ENCODE measurements at regions not wholly inside any gene's neighbourhood (a gene's known extent, or its start where the extent isn't known, plus 50 kb on each side); places are given as distances from the start of the nearest gene placed in this dataset.

DNA sequence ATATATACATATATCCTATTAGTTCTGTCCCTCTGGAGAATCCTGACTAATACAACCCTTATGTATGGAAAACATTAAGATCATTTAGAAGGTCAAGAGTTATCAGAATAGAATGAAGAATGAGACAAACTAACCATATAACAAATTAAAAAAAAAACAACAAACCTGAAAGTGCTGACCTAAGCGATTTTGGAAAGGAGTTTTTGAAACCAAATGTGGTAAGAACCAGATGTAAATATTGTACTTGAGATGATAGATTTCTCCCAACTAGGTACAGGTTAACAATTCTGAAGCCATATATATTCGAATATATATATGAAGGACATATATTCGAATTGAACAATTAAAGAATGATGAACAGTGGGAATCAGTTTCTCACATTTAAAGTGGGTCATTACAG is 917.8 kb upstream of the SLC39A10 start:
- no peak overlapping the region for H2AFZ ChIP-seq (ENCODE audit: low read depth)
- WGBS (ENCODE audit: low lambda C conversion rate) = under 1% methylated on average over 3 of the region's 3 CpGs
- no peaks in the 10 kb centered on the region for H3K79me2 ChIP-seq (ENCODE audit: insufficient read depth)
- TF ChIP-seq, protein P1, sequence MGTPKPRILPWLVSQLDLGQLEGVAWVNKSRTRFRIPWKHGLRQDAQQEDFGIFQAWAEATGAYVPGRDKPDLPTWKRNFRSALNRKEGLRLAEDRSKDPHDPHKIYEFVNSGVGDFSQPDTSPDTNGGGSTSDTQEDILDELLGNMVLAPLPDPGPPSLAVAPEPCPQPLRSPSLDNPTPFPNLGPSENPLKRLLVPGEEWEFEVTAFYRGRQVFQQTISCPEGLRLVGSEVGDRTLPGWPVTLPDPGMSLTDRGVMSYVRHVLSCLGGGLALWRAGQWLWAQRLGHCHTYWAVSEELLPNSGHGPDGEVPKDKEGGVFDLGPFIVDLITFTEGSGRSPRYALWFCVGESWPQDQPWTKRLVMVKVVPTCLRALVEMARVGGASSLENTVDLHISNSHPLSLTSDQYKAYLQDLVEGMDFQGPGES (IDR thresholded peaks at IDR 0.05; ENCODE audit: low read depth, low read length) = no peak
- TF ChIP-seq, protein P2, sequence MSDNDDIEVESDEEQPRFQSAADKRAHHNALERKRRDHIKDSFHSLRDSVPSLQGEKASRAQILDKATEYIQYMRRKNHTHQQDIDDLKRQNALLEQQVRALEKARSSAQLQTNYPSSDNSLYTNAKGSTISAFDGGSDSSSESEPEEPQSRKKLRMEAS (IDR thresholded peaks at IDR 0.05; ENCODE audit: low read depth) = no peak
- no peak for TF ChIP-seq FOSL2 (IDR thresholded peaks at IDR 0.05; ENCODE audit: borderline replicate concordance, low read depth)
- no peak for TF ChIP-seq MXI1 (IDR thresholded peaks at IDR 0.05; ENCODE audit: low read depth, low read length)
- TF ChIP-seq MEF2A (IDR thresholded peaks at IDR 0.05; ENCODE audit: borderline replicate concordance, low read depth) = no peak
- no peak for TF ChIP-seq YY1 (IDR thresholded peaks at IDR 0.05; ENCODE audit: low read depth)
- no peak for TF ChIP-seq TEAD4 (IDR thresholded peaks at IDR 0.05; ENCODE audit: borderline replicate concordance, insufficient read depth)
- no peak for TF ChIP-seq FOXJ3 (CRISPR knock-in tag; IDR thresholded peaks at IDR 0.05)
- TF ChIP-seq EP300 (IDR thresholded peaks at IDR 0.05; ENCODE audit: borderline replicate concordance in 1 of 2, low read depth in 1 of 2, low read length in 1 of 2) = no peak
- TF ChIP-seq, protein P3, sequence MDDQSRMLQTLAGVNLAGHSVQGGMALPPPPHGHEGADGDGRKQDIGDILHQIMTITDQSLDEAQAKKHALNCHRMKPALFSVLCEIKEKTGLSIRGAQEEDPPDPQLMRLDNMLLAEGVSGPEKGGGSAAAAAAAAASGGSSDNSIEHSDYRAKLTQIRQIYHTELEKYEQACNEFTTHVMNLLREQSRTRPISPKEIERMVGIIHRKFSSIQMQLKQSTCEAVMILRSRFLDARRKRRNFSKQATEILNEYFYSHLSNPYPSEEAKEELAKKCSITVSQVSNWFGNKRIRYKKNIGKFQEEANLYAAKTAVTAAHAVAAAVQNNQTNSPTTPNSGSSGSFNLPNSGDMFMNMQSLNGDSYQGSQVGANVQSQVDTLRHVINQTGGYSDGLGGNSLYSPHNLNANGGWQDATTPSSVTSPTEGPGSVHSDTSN (IDR thresholded peaks at IDR 0.05) = no peak
- no peak for TF ChIP-seq JUND (IDR thresholded peaks at IDR 0.05)
- no peak overlapping the region for H3K27ac ChIP-seq (ENCODE audit: low read depth in 2 of 2, low read length in 1 of 2)
- H3K9me3 ChIP-seq = no peaks in the 10 kb centered on the region
- H3K4me2 ChIP-seq = no peak overlapping the region
- H3K27me3 ChIP-seq (ENCODE audit: insufficient read depth) = no peaks in the 10 kb centered on the region
- no peaks in the 10 kb centered on the region for H3K9me2 ChIP-seq
- no peak overlapping the region for H3K4me3 ChIP-seq (ENCODE audit: low read depth in 2 of 2, low read length in 1 of 2)
- POLR2A ChIA-PET = no interaction called here
- no peaks in the 10 kb centered on the region for H3K36me3 ChIP-seq (replicated peaks in 1 of 2; ENCODE audit: control insufficient read depth in 1 of 2, insufficient read depth in 2 of 2, low read length in 1 of 2)
- H3K9ac ChIP-seq = no peak overlapping the region
- CTCF ChIA-PET = no interaction called here
- DNase-seq = no peak
- no peaks in the 10 kb centered on the region; a peak in 1 of 4 replicates for H3K4me1 ChIP-seq (ENCODE audit: control insufficient read depth in 1 of 2, insufficient read depth in 2 of 2, low read depth in 1 of 2, low read length in 1 of 2)
- H3F3A ChIP-seq (replicated peaks; ENCODE audit: insufficient read depth) = no peaks in the 10 kb centered on the region
- no peaks in the 10 kb centered on the region for H4K20me1 ChIP-seq (ENCODE audit: insufficient read depth)

DNA sequence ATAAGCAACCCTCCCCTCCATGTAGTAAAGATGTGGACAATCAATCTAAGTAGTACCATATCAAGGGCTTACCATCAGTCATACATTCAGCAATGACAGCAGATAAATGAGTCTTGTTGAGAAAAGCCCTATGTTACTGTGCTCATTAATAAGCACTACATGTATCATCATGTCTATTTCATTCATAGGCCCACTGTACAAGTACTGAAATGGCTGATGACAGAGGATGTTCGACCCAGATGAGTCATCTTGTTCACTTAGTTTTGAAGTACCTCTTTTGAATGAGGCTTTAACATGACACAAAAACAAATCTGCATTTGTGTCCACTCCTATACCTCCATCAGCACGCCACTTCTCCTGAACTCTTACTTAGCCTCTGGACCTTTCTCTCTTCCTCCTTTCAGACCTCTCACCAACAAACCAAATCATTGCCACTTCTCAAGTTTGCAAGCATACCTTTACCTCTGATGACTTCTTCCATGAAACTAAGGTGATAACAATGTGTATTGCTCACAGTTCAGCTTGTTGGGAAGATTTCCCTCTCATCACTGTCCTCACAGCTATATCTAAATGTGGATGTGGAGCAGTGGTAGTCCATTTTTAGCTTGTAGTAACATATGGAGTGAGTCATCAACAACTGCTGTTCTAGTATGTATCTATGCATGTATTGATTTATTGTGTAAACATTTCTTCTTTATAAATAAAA is 921.0 kb upstream of the SLC39A10 start:
- DNase-seq = no peak
- no peak overlapping the region for H2AFZ ChIP-seq (ENCODE audit: low read depth)
- no peak overlapping the region for H3K27ac ChIP-seq (ENCODE audit: low read depth in 2 of 2, low read length in 1 of 2)
- ChIA-PET CTCF (no interaction called here), POLR2A (no interaction called here)
- H4K20me1 ChIP-seq (ENCODE audit: insufficient read depth) = no peaks in the 10 kb centered on the region
- no peaks in the 10 kb centered on the region for H3F3A ChIP-seq (replicated peaks; ENCODE audit: insufficient read depth)
- H3K9ac ChIP-seq = no peak overlapping the region
- H3K27me3 ChIP-seq (ENCODE audit: insufficient read depth) = no peaks in the 10 kb centered on the region
- no peaks in the 10 kb centered on the region for H3K9me2 ChIP-seq
- H3K79me2 ChIP-seq (ENCODE audit: insufficient read depth) = no peaks in the 10 kb centered on the region
- no peaks in the 10 kb centered on the region for H3K9me3 ChIP-seq
- no peak overlapping the region for H3K4me2 ChIP-seq
- no peaks in the 10 kb centered on the region for H3K36me3 ChIP-seq (replicated peaks in 1 of 2; ENCODE audit: control insufficient read depth in 1 of 2, insufficient read depth in 2 of 2, low read length in 1 of 2)
- TF ChIP-seq SIN3A (IDR thresholded peaks at IDR 0.05; ENCODE audit: borderline replicate concordance, low read depth, low read length) = no peak
- TF ChIP-seq, protein P4, sequence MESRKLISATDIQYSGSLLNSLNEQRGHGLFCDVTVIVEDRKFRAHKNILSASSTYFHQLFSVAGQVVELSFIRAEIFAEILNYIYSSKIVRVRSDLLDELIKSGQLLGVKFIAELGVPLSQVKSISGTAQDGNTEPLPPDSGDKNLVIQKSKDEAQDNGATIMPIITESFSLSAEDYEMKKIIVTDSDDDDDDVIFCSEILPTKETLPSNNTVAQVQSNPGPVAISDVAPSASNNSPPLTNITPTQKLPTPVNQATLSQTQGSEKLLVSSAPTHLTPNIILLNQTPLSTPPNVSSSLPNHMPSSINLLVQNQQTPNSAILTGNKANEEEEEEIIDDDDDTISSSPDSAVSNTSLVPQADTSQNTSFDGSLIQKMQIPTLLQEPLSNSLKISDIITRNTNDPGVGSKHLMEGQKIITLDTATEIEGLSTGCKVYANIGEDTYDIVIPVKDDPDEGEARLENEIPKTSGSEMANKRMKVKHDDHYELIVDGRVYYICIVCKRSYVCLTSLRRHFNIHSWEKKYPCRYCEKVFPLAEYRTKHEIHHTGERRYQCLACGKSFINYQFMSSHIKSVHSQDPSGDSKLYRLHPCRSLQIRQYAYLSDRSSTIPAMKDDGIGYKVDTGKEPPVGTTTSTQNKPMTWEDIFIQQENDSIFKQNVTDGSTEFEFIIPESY (IDR thresholded peaks at IDR 0.05; ENCODE audit: borderline replicate concordance, low read depth) = no peak
- H3K4me3 ChIP-seq (ENCODE audit: low read depth in 2 of 2, low read length in 1 of 2) = no peak overlapping the region
- H3K4me1 ChIP-seq (ENCODE audit: control insufficient read depth in 1 of 2, insufficient read depth in 2 of 2, low read depth in 1 of 2, low read length in 1 of 2) = no peaks in the 10 kb centered on the region
- WGBS (ENCODE audit: low lambda C conversion rate) = 0% methylated on average over 2 of the region's 2 CpGs
